ENCODE measurements at regions not wholly inside any gene's neighbourhood (a gene's known extent, or its start where the extent isn't known, plus 50 kb on each side); places are given as distances from the start of the nearest gene placed in this dataset.

DNA sequence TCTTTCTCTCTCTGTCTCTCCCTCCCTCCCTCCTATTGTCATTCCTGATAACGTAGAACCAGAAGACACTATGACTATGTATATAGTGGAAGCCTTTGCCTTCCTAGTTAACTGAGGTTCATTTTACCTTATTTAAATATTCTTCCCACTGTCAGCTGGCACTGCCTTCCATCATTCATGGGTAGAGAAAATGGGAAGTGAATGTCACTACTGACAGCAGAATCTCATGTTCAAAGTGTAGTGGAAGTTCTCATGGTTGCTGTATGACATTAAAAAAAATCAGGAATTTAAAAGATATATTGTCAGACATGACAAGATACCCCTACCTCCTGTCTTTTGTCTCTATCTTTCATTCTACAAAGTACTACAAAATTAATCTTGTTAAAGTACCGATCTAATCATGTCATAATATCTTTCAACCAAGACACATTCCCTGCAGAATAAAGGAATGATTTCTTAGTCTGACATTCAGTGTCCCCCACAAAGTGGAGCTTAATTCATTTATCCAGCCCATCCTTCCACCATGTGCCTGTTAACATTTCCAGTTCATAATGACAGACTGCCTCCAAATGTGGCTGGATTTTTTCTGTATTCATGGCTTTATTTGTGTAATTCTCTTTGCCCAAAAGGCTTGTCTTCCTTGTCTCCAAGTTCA, 250.1 kb upstream of the CDH20 start:
- DNase-seq, result no peak

DNA sequence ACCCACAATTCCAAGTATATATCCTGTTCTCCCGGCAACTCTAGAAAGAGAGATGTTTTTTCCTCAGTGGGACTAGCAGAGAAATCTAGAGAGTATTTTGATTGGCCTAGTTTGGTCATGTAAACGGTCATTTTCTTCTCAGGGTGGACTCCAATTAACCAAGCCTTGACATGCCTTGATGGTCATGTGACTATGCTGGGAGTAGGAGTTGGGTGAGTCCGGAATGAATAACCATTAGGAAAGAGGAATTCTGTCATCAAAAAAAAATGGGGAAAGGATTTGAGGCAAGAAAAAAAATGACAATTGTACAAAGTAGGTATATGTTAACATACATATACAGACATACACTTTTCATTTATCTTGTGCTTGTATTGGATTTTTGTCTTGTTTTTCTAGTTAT, 248.2 kb upstream of the CDH20 start:
- no peak for DNase-seq

DNA sequence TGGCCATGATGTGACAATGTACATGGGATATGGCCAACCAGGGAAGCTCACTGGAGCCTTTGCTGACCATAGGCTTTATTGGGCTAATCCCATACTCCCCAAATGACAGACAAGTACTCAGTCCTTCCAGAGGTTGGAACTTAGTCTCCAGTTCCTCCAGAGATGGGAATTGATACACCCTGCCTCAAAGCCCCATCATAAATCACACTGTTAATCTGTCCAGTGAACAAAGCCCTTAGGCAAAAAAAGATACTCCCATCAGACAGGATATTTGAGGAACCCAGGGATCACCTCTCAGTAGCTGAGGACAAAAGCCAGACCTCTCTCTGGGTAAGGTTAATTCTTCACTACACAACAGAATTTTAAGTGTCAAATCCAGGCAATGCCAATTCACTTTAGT, 247.5 kb upstream of the CDH20 start:
- no peak for DNase-seq

DNA sequence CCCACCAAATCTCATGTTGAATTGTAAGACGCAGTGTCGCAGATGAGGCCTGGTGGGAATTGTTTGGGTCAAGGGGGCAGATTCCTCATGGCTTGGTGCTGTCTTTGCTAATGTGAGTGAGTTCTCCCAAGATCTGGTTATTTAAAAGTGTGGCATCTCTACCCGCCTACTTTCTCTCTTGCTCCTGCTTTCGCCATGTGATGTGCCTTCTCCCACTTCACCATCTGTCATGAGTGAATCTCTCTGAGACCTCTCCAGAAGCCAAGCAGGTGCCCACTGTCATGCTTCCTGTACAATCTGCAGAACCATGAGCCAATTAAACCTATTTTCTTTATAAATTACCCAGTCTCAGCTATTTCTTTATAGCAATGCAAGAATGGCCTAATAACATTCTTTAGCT, 246.6 kb upstream of the CDH20 start:
- DNase-seq, result no peak

DNA sequence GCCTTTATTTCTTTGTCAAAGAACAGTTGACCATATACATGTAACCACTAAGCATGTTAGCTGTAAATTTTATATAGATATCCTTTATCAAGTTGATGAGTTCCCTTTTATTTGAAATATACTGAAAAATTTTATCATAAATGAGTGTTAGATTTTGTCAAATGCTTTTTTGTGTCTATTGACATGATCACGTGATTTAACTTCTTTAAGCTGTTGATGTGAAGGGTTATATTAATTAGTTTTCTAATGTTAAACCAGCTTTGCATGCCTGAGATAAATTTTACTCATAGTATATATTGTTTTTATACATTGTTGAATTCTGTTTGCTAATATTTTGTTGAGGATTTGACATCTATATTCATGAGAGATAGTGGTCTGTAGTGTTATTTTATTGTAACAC, 241.9 kb upstream of the CDH20 start:
- DNase-seq, result no peak

DNA sequence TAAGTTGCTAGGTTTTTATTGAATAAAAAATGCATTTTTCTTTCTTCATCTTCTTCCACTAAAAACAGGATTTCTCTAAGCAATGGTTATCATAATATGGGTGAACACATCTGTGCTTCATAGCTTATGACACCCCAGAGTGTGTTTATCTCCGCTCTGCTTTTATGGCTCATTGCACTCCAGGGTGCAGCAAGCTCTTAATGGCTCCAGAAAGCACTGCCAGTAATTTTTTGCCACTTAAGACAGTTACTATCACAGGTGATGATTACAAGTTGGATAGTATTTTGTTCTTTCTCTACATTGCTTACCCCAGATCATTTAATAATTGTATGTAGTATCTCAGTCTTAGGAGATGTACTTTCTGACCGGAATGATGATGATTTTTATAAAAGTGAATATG, 239.3 kb upstream of the CDH20 start:
- no peak for DNase-seq

DNA sequence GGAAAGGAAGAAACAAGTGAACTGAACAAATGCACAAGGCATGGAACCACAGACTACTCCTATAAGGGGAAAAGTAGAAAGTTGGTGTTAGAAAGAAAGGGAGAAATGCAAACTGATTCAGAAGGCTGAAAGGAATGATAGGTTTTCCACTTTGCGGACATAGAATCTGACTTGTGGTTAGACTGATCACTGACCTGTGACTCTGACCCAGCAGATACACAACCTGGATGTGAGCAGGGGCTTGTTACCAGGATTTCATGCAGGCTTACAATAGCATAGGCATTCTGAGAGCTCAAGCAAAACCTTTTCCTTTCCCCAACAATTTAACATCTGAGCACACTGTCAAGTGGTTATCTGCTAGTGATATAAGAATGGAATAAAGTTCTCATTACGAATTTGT, 237.0 kb upstream of the CDH20 start:
- no peak for DNase-seq

DNA sequence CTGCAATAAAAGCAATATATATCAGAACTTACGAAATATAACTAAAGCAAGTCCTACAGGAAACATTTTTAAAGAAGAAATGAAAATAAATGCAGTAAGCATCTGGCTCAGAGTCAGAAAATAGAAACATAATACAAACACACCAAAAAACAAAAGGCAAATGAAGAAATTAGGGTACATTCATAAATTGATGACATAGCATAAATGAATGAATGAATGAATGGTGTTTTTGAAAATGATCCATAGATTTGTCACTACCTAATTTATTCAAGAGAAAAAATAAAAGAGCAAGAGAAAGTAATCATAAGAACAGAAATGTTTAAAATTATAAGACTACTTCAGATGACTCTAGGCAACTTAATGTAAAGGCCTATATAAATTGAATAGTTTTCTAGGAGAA, 226.1 kb upstream of the CDH20 start:
- DNase-seq, result no peak

DNA sequence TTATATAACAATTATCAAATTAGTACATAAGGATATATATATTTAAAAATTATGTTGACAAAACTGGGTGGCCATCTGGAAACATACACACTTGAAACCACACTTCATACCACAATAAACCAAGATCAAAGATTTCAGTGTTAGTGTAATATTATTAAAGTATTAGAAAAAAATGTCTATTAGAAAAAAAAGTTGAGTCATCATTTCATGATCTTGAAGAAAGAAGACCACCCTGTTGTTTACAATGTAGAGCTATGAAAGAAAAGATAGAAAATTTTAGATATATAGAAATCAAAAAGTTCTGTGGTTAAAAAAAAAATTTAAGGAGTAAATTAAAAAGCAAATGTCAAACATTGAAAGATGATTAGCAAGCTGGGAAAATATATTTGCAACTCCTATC, 224.5 kb upstream of the CDH20 start:
- DNase-seq, result no peak

DNA sequence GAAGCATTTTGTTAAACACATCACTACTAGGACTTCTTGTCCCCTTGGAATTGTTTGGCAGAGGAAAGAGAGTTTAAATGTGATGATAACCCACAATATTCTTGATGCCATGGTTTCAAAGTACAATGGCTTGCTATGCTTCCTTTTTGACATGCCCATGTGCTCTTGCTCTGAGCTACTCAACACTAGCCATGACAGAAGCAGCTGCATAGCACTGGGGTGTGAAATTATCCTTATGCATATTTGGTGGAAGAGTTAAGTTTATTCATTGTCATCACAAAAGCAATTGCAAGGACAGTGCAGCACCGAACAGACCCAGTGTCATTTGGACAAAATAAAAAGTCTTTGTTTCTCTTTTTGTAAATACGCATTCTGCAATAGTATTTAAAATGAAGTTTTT, 209.9 kb upstream of the CDH20 start:
- DNase-seq, result no peak

DNA sequence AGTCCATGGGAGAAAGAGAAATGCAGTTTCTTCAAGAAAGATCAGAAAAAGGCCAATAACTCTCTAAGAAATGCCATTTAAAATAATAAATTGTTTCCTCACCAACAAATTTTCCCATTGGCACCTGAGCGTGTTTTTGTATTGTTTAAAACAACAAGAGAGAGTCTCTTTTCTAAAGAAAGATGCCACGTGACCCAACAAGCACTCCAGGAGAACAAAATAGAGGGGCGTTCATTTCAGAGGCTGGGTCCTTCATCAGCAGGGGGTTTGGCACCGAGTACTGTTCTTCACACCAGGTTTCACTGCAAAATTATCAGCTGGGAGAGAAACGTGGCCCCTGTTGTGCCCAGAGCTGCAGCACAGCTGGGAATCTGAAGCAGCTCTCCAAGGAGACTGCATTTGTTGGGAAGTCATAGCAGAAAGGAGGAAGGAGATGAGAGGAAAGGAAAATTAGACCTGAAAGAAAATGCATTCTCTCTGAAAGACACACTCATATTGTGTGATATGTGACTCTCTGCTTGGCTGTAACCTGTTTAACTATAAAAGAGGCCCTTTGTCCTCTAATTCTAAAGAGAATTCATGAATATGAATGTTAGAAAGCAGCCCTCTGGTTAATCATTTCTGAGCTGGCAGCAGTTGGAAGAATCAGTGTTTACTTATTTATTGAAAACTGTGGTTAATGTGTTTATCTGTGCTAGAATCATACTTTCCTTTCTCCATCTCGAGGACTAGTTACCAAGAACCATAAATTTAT, 205.3 kb upstream of the CDH20 start:
- DNase-seq, result no peak

DNA sequence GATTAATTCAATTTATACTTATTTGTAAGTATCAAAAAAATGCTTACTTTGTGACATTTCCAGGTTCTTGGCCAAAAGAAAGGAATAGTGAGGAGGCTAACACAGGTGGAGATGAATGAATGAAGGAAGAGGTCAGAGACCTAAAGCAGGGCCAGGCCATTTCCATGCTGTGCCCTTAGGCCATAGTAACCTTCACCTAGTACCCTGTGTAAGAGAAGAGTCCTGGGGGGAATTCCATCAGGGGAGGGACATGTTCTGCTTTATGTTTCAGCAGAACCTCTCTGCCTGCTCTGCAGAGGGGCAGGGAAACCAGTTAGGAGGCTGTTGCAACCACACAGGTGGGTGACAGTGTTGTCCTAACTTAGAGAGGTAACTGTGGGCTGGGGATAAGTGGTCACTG, 204.2 kb upstream of the CDH20 start:
- DNase-seq, result no peak

DNA sequence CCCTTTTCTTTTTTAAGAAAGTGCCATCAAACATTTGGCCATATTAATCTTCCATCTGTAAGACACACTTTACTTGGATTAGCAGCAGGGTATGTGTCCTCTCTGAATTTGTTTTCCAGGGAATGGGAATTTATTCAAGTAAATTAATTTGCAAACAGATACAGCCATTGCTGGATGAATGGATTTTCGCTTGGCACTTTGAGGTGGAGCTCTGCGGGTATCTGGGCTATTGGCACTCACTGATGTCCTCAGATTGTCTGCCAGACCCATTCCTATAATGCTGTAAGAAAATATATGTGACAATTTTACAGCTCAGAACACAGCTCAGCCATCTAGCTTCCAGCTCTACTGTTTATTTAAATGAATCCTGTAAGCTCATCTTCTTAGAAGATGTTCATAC, 201.2 kb upstream of the CDH20 start:
- DNase-seq, result peak; percentile 23

DNA sequence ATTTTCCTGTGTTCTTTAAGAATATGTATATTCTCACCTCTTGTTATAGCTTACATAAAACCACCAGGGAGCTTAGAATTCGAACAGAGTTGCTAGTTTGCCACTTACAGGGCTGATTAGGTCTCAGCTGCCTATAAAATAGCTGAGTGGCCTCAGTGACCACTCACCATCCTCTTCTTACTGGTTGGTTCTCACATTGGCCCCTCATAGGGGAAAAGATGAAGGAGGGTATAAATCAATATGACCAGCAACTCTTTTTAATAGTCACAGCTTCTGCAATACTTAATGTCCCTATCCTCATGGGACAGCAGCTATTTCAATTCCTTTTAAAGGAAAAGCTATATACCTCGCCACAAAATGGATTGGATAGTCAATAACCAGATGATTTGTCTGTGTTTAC, 199.4 kb upstream of the CDH20 start:
- no peak for DNase-seq

DNA sequence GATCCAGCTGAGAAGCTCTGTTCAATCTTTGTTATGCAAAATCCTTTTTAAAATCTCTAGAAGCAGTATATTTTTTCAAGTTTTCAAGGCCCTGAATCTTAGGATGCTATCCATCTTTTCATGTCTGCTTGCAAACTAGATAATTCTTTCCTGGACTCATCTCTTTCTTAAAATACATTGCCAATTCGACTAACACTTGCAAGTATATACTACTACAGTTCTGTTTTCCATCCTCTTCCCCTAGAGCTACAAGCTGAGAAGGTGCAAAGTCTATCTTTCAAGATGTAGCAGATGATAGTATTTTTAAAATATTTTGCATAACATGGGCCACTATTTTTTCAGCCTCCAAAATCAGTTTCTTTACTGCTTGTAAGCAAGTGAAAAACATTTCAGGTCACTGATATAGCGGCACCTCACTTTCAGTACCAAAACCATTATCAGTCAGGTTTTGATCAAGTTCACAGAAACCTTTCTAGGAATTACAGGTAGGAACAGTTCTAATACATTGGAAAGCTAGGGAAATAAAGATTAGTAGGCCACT, 196.4 kb upstream of the CDH20 start:
- no peak for DNase-seq

DNA sequence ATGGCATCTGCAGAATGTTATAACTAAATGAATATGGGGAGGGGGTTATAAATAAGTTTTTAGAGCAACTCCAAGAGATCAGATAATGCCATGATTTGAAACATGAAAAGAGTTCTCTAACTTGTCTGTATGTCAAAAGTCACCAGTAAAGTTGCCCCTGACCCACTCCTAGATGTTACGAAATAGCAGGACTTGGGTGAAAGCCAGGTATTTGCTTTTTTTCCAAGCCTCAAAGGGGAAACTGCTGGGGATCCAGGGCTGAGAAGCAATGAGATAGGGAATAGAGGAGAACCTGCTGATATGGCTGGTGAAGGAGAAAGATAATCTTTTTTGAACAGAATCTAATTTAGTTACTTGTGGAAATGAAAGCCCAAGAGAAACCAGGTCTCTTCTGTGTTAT, 191.5 kb upstream of the CDH20 start:
- no peak for DNase-seq

DNA sequence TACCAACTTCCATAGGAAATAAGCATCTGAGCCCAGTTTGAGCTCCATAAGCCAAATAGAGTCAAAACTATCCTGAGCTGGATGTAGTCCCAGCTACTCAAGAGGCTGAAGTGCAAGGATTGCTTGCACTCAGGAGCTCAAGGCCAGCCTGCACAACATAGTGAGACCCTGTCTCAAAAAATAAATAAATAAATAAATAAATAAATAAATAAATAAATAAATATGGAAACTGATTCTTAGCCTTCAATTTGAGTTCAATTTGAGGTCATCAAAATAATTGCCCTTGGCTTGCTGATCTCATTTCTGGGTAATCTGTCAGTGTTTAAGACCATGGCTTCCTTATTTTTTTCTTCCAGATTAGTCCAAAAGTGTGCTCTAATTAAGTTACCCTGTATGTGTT, 184.9 kb upstream of the CDH20 start:
- DNase-seq, result no peak

DNA sequence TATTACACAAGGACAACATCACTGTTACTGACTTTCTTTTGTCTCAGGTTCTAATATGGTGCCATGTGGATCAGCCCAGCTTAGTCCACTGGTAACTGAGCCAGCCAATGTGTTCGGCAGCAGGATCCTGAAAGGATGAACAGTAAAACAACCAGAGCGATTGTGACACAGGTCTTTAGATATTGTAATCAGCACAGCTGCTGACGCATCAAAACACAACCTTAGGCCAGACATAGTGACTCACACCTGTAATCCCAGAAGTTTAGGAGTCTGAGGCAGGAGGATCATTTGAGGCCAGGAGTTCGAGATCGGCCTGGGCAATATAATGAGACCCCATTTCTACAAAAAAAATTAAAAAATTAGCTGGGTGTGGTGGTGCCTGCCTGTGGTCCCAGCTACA, 183.4 kb upstream of the CDH20 start:
- no peak for DNase-seq

DNA sequence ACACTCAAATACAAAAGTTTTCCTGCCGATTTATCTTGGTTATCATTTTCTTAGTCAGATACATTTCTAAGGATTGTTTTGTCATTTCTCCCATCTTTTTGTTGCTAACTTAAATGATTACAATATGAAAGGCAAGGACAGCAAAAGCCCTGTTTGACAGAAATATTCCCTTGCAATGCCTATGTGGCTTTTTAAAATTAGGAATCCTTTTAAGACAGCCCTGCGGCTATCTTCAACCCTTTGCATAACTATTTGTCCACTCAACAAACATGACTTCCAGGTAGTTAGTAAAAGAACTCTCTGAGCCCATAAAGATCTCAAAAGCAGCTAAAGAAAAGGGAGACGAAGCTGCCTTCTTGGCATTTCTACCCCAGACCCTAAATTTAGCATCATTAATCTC, 179.7 kb upstream of the CDH20 start:
- no peak for DNase-seq

DNA sequence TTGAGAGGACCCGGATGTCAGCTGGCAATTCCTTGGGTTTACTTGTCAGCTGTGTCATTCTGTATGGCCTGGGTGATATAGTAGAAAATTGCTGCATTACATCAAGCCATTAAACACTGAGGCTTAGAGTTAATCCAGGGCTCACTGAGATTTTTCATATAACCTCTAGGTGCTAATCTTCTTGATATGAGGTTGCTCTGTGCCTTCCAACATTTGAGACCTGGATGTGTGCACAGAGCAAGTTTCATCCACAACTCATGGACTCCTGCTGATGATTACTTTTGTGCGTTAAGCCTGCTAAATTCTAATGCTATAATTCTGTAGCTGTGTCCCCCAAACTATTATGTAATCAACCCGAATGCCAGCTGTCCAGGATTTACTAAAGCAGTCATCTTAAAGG, 178.4 kb upstream of the CDH20 start:
- DNase-seq, result no peak

DNA sequence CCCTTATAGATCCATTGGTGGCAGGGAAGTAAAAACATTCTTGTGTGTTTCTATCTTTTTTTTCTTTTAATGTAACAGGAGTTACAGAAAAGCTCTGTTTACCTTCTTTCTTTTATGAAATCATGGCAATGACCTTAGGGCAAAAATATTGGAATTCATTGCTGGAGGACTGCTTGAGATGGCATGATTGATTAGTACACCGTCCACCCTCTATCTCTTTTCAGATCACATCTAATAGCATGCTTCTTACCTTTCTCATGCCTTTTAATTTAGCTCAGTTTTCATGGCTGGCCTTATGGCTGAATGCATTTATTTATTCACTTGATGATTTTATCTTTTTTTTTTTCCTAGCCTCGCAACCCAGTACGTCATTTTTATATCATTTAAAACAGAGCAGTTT, 177.6 kb upstream of the CDH20 start:
- DNase-seq, result no peak

DNA sequence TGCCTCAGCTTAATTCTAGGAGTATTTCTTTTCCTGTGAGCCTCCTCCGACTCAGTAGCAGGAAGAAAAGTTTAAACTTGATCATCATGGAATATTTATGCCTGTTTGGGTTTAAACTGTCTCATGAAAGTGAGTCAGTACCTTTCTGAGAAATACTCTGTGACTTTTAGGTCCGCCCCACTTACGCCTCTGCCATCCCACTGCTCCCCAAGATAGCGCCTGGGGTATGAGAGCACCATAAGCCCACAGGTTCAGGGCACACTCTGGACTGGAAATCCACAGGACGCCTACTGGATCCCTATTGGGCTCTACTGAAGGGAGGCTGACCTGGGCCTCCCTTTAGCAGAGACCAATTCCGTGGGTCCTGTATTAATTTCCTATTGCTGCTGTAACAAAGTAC, 175.8 kb upstream of the CDH20 start:
- no peak for DNase-seq

DNA sequence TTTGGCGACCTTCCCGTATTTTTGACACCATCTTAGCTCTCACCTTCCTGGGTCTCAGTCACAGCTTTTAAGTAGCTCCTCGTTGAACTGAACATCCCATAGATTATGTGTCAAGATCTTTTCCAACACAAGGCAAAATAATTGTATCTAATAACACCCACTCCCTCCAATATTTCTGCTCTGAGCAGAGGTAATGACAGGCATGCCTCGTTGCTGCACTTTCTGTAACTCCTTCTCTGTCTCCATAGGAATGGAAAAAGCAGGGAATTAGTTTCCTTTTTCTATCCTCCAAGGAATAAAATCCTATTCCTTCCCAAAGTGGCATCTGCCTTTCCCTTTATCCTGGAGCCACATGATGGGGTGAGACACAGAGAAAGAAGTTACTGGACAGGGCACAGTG, 174.0 kb upstream of the CDH20 start:
- no peak for DNase-seq

DNA sequence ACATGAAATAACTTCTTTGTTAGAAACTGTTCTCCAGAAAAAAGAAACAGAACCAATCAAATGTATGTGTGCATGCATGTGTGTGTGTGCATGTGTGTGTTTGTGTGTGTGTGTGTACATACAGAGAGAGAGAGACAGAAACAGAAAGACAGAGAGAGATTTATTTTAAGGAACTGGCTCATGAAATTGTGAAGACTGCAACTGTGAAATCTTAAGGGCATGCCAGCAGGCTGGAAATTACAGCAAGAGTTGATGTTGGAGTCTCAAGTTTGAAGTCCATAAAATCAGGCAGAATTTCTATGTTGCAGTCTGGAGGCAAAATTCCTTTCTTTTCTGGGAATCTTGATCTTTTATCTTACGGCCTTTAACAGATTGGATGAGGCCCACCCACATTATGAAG, 168.9 kb upstream of the CDH20 start:
- DNase-seq, result no peak

All from muscle of arm (tissue), 1 donor.